EH (cell line): ENCODE measurements at regions not wholly inside any gene's neighbourhood (a gene's known extent, or its start where the extent isn't known, plus 50 kb on each side); places are given as distances from the start of the nearest gene placed in this dataset.
"Not testable (repeated sequence)": the region's sequence is repeated elsewhere in the genome, so short reads cannot be mapped to it uniquely, and the experiment has no call there.

Experiments
- DNase-seq: peaks from one replicate; pipeline ENCODE4 v3.0.0-alpha.2; 2015; ENCODE audit warnings: low read depth

DNA sequence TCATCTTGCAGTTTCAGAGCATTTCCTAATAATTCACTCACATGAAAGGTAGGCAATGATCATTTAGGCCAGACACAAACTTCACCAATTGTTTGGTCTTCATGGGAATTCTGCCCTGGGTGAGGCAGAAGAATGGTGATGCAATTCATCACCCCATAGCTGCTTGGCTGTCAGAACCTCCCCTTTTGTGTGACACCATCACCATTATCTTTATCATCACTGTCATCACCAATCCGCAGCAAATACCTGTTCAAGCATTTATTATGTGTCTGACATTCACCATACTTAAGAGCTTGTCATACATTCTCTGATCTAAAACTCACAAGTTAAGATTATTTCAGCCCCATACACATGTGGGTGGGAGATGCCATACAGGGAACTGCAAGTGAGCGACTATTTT is 799.5 kb upstream of the LRRN3 start:
- DNase-seq: no peak

GRCh38 chr7:110296321-110296720 is 794.6 kb upstream of the LRRN3 start:
- peak; percentile 59 for DNase-seq

DNA sequence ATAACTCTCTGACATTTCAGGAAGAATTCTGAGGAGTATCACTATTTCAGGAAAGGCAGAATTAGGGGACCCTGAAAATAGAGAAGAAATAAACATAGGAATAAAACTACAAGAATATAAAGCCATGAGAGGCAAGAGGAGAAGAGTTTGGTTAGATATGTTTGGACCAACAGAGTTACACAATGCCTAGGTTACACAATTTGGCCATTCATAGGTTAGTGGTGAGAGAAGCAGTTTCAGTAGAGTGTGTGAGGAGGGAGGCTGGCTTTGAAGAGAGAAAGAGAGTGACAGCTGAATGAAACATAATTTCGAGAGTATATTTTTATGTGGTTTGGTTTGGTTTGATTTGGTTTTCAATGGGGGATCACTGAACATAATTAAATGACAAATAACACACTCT is 783.2 kb upstream of the LRRN3 start:
- DNase-seq: peak; percentile 17

DNA sequence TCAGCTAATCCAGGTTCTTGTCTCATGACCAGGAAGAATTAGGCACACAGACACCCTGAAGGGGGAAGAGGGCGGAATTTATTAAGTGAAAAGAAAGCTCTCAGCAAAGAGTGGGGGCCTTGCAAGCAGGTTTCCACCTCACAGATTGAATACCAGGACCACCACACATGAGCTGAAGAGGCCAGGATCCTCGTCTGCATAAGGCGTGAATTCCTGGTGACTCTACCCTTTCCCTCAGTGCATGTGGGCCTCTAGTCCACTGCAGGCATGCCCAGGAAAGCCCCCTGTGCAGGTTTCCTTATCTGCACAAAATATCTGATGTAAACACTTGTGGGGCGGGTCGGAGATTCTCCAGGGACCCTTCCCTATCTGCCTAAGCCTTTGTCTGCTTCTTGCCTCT is 782.1 kb upstream of the LRRN3 start:
- DNase-seq: no peak

- peak; percentile 86 for DNase-seq
These were observed 781.0 kb upstream of the LRRN3 start for GRCh38 chr7:110309941-110310340.

GRCh38 chr7:110311556-110311955 is 779.4 kb upstream of the LRRN3 start:
- peak; percentile 73 for DNase-seq

DNA sequence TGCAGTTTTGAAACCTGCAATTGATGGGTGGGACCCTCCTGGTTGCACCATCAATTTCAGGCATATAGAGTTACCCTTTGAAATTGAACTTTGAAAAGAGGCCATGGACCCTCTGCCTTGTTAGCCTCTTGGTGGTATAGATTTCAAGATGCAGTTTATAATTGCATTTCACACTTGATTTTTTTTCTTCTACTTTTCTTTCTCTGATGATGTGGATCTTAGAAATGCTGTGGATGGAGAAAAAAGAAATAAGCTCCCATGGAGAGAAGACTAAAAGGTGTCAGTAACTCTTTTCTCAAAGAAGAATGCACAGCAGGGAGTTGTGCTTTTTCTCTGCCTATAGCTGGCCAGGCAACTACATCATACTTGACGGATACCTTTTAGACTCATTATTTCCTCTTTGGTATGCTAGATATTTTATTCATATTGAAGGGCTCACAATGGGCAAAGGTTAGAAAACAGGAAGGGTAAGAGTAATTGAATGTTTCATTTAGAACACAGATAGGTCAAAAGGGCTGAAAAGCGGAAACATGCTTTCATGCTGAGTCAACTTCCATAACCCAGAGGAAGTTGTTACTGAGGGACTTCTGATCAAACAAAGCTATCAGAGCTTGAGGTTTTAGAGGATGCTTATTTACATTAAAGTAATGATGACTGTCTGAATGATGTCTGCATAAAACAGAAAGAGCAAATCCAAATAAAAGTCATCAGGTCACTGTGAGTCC is 773.2 kb upstream of the LRRN3 start:
- peak; percentile 84 for DNase-seq

GRCh38 chr7:110320285-110320684 is 770.6 kb upstream of the LRRN3 start:
- not testable (repeated sequence) for DNase-seq

DNA sequence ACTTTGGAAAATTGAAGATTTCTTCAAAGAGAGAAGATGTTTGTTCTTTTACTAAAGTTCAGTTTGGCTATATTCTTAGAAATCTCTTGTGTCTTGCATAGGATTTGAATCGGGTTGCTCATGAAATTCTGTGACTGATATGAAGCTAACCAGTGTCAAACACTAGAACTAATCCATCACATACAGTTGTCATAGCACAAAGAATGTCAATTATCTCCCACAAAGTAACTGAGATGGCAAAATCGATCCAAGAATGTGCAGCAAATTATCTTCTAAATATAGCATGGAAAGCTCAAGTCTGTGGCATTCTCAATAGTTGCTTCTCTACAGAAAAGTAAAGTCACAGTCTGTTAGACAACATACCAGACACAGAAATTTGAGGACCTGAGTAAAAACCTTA is 768.1 kb upstream of the LRRN3 start:
- peak; percentile 11 for DNase-seq

- no peak for DNase-seq
These were observed 764.0 kb upstream of the LRRN3 start for GRCh38 chr7:110326966-110327365.

- DNase-seq: no peak
These were observed 754.5 kb upstream of the LRRN3 start for GRCh38 chr7:110336423-110336822.

DNA sequence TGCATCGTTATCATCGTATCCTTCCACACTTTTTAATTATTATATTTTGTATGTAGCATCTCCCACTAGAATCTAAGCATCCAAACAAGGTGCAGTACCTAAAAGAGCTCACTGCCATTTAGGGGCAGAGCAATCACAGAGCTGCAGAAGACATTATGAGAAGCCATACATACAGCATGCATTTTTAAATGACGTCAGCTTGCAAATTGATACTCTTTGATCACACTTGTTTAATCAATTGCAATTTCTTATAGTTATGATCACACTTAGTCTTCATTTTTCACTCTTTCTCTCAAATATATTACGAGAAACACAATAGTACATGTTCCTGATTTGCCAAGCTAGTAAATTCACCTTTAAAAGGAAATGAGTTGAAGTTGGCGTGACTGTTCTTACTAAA is 753.3 kb upstream of the LRRN3 start:
- DNase-seq: no peak

GRCh38 chr7:110347081-110347480 is 743.8 kb upstream of the LRRN3 start:
- peak; percentile 2 for DNase-seq

DNA sequence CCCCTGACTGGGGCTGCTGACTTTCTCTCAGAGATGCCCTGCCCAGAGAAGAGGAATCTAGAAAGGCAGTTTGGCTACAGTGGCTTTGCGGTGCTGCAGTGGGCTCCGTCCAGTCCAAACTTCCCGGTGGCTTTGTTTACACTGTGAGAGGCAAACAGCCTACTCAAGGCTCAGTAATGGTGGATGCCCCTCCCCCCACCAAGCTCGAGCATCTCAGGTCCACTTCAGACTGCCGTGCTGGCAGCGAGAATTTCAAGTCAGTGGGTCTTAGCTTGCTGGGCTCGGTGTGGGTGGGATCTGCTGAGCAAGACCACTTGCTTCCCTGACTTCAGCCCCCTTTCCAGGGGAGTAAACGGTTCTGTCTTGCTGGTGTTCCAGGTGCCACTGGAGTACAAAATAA is 734.5 kb upstream of the LRRN3 start:
- no peak for DNase-seq

DNA sequence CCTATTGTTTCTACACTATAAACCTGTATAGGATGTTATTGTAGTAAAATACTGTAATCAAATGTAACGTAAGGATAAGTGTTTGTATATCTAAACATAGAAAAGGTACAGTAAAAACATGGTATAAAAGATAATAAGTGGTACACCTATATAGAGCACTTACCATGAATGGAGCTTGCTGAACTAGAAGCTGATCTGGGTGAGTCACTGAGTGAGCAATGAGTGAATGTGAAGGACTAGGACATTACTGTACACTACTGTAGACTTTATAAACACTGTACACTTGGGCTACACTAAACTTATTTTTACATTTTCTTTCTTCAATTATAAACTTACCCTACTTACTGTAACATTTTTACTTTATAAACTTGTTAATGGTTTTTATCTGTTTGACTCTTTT is 732.9 kb upstream of the LRRN3 start:
- DNase-seq: peak; percentile 58

DNA sequence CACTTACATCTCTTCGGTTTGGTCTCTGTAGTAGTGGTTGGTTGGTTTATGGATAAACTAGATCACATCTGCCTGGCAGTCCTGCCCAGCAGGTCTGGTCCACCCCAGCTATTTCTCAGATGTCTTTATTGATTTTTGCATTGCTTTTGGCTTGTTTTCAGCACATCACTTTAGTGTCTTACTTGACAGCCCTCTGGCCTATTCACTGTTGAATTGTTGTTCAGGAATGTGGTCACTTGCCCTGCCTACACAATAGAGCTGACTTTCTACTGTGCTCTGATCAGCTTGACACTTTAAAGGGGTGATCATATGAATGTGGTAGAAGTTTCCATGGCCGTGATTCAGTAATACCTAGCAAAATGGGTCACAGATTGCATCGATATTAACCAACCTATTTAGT is 719.2 kb upstream of the LRRN3 start:
- DNase-seq: no peak

GRCh38 chr7:110372685-110373084 is 718.2 kb upstream of the LRRN3 start:
- DNase-seq: no peak

- DNase-seq: no peak
These were observed 717.5 kb upstream of the LRRN3 start for GRCh38 chr7:110373416-110373815.

GRCh38 chr7:110373859-110374258 is 717.1 kb upstream of the LRRN3 start:
- DNase-seq: no peak

GRCh38 chr7:110375068-110375467 is 715.9 kb upstream of the LRRN3 start:
- DNase-seq: no peak

DNA sequence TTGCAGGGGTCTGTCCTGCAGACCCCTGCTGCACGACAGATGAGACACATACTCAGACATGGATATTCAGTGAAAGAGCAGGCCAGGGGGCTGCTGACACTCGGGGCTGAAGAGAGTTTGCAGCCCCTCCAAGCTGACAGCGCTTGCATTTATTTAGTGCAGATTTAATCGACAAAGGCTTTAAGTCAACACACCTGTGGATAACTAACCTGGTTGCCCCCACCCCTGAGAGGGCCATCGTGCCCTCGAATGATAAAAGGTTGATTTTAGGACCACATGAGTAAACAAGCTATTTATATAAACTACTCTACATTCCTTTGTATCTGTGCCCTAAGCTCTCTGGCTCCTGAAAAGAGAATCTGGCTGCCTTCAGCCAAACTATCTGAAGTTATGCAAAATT is 708.2 kb upstream of the LRRN3 start:
- DNase-seq: no peak

- peak; percentile 19 for DNase-seq
These were observed 704.9 kb upstream of the LRRN3 start for GRCh38 chr7:110386006-110386405.

DNA sequence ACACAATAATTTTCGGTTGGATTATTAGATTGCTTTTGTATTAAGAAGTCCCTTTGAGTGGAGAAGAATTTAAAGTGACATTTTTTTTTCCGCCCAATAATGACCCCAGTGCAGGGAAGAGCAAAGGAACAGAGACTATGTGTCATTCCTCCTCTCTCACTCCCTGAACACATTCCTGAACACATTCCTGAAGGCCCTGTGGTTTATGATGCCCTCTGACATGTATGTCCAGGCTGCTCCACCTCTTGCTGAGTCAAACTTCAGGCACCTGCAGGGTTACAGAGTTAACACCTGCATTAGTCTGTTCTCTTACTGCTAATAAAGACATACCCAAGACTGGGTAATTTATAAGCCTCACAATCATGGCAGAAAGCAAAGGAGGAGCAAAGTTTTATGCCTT is 704.0 kb upstream of the LRRN3 start:
- peak; percentile 85 for DNase-seq

- DNase-seq: no peak
These were observed 703.2 kb upstream of the LRRN3 start for GRCh38 chr7:110387689-110388088.
